ENCODE measurements at regions not wholly inside any gene's neighbourhood (a gene's known extent, or its start where the extent isn't known, plus 50 kb on each side); places are given as distances from the start of the nearest gene placed in this dataset.

DNA sequence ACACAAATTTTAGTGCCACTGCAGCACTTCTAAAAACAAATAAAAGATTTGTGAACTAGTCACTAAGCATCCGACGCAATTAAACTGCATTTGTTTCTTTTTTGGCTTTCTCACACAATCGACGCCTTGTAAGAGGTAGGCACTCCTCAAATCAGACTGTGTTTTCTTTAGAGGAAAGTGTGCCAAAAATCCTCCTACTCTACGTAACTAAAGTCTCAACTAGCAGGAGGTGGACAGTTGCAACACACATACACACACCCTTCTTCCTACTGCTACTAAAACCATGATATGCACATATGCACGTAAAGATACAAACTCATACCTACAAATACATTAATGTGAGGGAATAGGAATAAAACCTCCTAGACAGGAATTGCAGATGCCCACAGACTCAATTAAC lies 844.7 kb upstream of the SOX9 start:
- TF ChIP-seq CTCF (IDR thresholded peaks at IDR 0.05): no peak
- no peak for TF ChIP-seq REST (IDR thresholded peaks at IDR 0.05; ENCODE audit: insufficient read depth in 1 of 2, low read depth in 2 of 2, low read length in 1 of 2)
- no peak for TF ChIP-seq POLR2AphosphoS5 (IDR thresholded peaks at IDR 0.05; ENCODE audit: low read depth, low read length)
- TF ChIP-seq TCF7L2 (IDR thresholded peaks at IDR 0.05; ENCODE audit: low read depth, low read length): no peak

All from Panc1 (cell line).